ENCODE measurements at regions not wholly inside any gene's neighbourhood (a gene's known extent, or its start where the extent isn't known, plus 50 kb on each side); places are given as distances from the start of the nearest gene placed in this dataset.

GRCh38 chr18:51778115-51778514 is 561.9 kb upstream of the DCC start:
- Histone ChIP-seq H3F3A (replicated peaks; ENCODE audit: insufficient read depth) (no peaks in the 10 kb centered on the region), H3K27me3 (ENCODE audit: insufficient read depth) (no peaks in the 10 kb centered on the region), H3K9ac (no peak overlapping the region), H3K9me3 (no peaks in the 10 kb centered on the region), H4K20me1 (ENCODE audit: insufficient read depth) (no peaks in the 10 kb centered on the region), H3K4me3 (ENCODE audit: low read depth in 2 of 2, low read length in 1 of 2) (no peak overlapping the region), H3K79me2 (ENCODE audit: insufficient read depth) (no peaks in the 10 kb centered on the region), H3K4me1 (ENCODE audit: control insufficient read depth in 1 of 2, insufficient read depth in 2 of 2, low read depth in 1 of 2, low read length in 1 of 2) (no peaks in the 10 kb centered on the region), H3K9me2 (no peaks in the 10 kb centered on the region), H3K36me3 (replicated peaks in 1 of 2; ENCODE audit: control insufficient read depth in 1 of 2, insufficient read depth in 2 of 2, low read length in 1 of 2) (no peaks in the 10 kb centered on the region), H2AFZ (ENCODE audit: low read depth) (no peak overlapping the region), H3K27ac (ENCODE audit: low read depth in 2 of 2, low read length in 1 of 2) (no peak overlapping the region), H3K4me2 (no peak overlapping the region)
- CTCF ChIA-PET = interaction anchor here (0.6 to 1.2 kb wide), 4 partner anchors 19 to 1583 kb away, joined by 3 to 4 read pairs (median 3); partner anchors contain the start of gene MYO5B
- TF ChIP-seq TAF1 (IDR thresholded peaks at IDR 0.05; ENCODE audit: borderline replicate concordance, low read depth, low read length) (no peak), GATA2 (CRISPR knock-in tag; IDR thresholded peaks at IDR 0.05) (no peak), USF2 (IDR thresholded peaks at IDR 0.05; ENCODE audit: borderline replicate concordance, low read depth, low read length) (no peak), POLR2AphosphoS5 (IDR thresholded peaks at IDR 0.05; ENCODE audit: low read depth, low read length) (no peak), MXI1 (IDR thresholded peaks at IDR 0.05; ENCODE audit: low read depth, low read length) (no peak), USF1 (IDR thresholded peaks at IDR 0.05; ENCODE audit: borderline replicate concordance, low read depth) (no peak), MEF2A (IDR thresholded peaks at IDR 0.05; ENCODE audit: borderline replicate concordance, low read depth) (no peak), TCF12 (IDR thresholded peaks at IDR 0.05) (no peak), EZH2phosphoT487 (IDR thresholded peaks at IDR 0.05; ENCODE audit: borderline replicate concordance, low read depth) (no peak), FOXJ3 (CRISPR knock-in tag; IDR thresholded peaks at IDR 0.05) (no peak), RAD21 (IDR thresholded peaks at IDR 0.05; ENCODE audit: low read length) (no peak), JUND (IDR thresholded peaks at IDR 0.05) (no peak), CHD2 (IDR thresholded peaks at IDR 0.05; ENCODE audit: low read length, partially characterized antibody) (no peak), ELF1 (IDR thresholded peaks at IDR 0.05) (no peak), RCOR1 (IDR thresholded peaks at IDR 0.05; ENCODE audit: low read length) (no peak), NFIC (IDR thresholded peaks at IDR 0.05; ENCODE audit: borderline replicate concordance) (no peak), EP300 (IDR thresholded peaks at IDR 0.05; ENCODE audit: borderline replicate concordance in 1 of 2, low read depth in 1 of 2, low read length in 1 of 2) (no peak), RXRA (IDR thresholded peaks at IDR 0.05; ENCODE audit: borderline replicate concordance, low read depth) (no peak), FOSL2 (IDR thresholded peaks at IDR 0.05; ENCODE audit: borderline replicate concordance, low read depth) (no peak)
- TF ChIP-seq, protein P1, sequence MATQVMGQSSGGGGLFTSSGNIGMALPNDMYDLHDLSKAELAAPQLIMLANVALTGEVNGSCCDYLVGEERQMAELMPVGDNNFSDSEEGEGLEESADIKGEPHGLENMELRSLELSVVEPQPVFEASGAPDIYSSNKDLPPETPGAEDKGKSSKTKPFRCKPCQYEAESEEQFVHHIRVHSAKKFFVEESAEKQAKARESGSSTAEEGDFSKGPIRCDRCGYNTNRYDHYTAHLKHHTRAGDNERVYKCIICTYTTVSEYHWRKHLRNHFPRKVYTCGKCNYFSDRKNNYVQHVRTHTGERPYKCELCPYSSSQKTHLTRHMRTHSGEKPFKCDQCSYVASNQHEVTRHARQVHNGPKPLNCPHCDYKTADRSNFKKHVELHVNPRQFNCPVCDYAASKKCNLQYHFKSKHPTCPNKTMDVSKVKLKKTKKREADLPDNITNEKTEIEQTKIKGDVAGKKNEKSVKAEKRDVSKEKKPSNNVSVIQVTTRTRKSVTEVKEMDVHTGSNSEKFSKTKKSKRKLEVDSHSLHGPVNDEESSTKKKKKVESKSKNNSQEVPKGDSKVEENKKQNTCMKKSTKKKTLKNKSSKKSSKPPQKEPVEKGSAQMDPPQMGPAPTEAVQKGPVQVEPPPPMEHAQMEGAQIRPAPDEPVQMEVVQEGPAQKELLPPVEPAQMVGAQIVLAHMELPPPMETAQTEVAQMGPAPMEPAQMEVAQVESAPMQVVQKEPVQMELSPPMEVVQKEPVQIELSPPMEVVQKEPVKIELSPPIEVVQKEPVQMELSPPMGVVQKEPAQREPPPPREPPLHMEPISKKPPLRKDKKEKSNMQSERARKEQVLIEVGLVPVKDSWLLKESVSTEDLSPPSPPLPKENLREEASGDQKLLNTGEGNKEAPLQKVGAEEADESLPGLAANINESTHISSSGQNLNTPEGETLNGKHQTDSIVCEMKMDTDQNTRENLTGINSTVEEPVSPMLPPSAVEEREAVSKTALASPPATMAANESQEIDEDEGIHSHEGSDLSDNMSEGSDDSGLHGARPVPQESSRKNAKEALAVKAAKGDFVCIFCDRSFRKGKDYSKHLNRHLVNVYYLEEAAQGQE (IDR thresholded peaks at IDR 0.05; ENCODE audit: low read depth, low read length) = no peak
- no peak for DNase-seq
- POLR2A ChIA-PET = no interaction called here
- 20% methylated on average over 4 of the region's 4 CpGs for WGBS (ENCODE audit: low lambda C conversion rate)

Measured in SK-N-SH (cell line).